ENCODE measurements at regions not wholly inside any gene's neighbourhood (a gene's known extent, or its start where the extent isn't known, plus 50 kb on each side); places are given as distances from the start of the nearest gene placed in this dataset.

- peak overlapping the region; percentile 23 for H3K4me2 ChIP-seq (ENCODE audit: low read length)
- H3K27ac ChIP-seq (ENCODE audit: low read length): no peak overlapping the region
- H3K4me3 ChIP-seq (ENCODE audit: low read length): peak overlapping the region; percentile 1; the same call in 1 of the 2 replicates
- H3K79me2 ChIP-seq (ENCODE audit: low read length): no peaks in the 10 kb centered on the region
- no peaks in the 10 kb centered on the region for H3K36me3 ChIP-seq (replicated peaks; ENCODE audit: low read depth, low read length)
- H3K9me3 ChIP-seq (ENCODE audit: insufficient read depth, low read length): no peaks in the 10 kb centered on the region
- peaks cover 25% of the 10 kb centered on the region for H3K27me3 ChIP-seq (ENCODE audit: low read depth, low read length)
- no peak overlapping the region for H3K9ac ChIP-seq (ENCODE audit: low read length)
- H4K20me1 ChIP-seq (ENCODE audit: insufficient read depth, low read length): no peaks in the 10 kb centered on the region
- peaks cover 28% of the 10 kb centered on the region for H3K4me1 ChIP-seq (ENCODE audit: low read length)
- H2AFZ ChIP-seq (ENCODE audit: low read depth, low read length): no peak overlapping the region
- TF ChIP-seq EZH2phosphoT487 (IDR thresholded peaks at IDR 0.05; ENCODE audit: low read depth): no peak
- peak; percentile 22; the same call in 1 of the 2 replicates for TF ChIP-seq CTCF (IDR thresholded peaks at IDR 0.05; ENCODE audit: low read depth, low read length)
Observed at GRCh38 chr12:66066137-66066928, 64.2 kb downstream of the LLPH start.

- H3K4me1 ChIP-seq (ENCODE audit: low read length): peaks cover 25% of the 10 kb centered on the region
- H3K9ac ChIP-seq (ENCODE audit: low read length): no peak overlapping the region; the same call in 1 of the 2 replicates
Observed at GRCh38 chr12:66065641-66066136, 64.9 kb downstream of the LLPH start.

GRCh38 chr12:66065150-66065549 lies 65.4 kb downstream of the LLPH start:
- no peaks in the 10 kb centered on the region for H3K79me2 ChIP-seq (ENCODE audit: low read length)
- H2AFZ ChIP-seq (ENCODE audit: low read depth, low read length): no peak overlapping the region
- H3K36me3 ChIP-seq (replicated peaks; ENCODE audit: low read depth, low read length): no peaks in the 10 kb centered on the region
- H3K9me3 ChIP-seq (ENCODE audit: insufficient read depth, low read length): no peaks in the 10 kb centered on the region
- H3K27ac ChIP-seq (ENCODE audit: low read length): no peak overlapping the region
- H3K4me3 ChIP-seq (ENCODE audit: low read length): no peak overlapping the region
- H3K4me2 ChIP-seq (ENCODE audit: low read length): no peak overlapping the region
- H3K27me3 ChIP-seq (ENCODE audit: low read depth, low read length): peaks cover 30% of the 10 kb centered on the region
- peaks cover 30% of the 10 kb centered on the region for H3K4me1 ChIP-seq (ENCODE audit: low read length)
- no peak overlapping the region; the same call in 1 of the 2 replicates for H3K9ac ChIP-seq (ENCODE audit: low read length)
- no peaks in the 10 kb centered on the region for H4K20me1 ChIP-seq (ENCODE audit: insufficient read depth, low read length)
- no peak for TF ChIP-seq EZH2phosphoT487 (IDR thresholded peaks at IDR 0.05; ENCODE audit: low read depth)
- TF ChIP-seq CTCF (IDR thresholded peaks at IDR 0.05; ENCODE audit: low read depth, low read length): no peak

More at GRCh38 chr12:66065641-66066136, 64.9 kb downstream of the LLPH start:
- Histone ChIP-seq H3K27ac (ENCODE audit: low read length) (no peak overlapping the region), H3K79me2 (ENCODE audit: low read length) (no peaks in the 10 kb centered on the region), H3K36me3 (replicated peaks; ENCODE audit: low read depth, low read length) (no peaks in the 10 kb centered on the region), H3K4me3 (ENCODE audit: low read length) (no peak overlapping the region), H3K27me3 (ENCODE audit: low read depth, low read length) (peaks cover 26% of the 10 kb centered on the region), H2AFZ (ENCODE audit: low read depth, low read length) (no peak overlapping the region), H4K20me1 (ENCODE audit: insufficient read depth, low read length) (no peaks in the 10 kb centered on the region), H3K4me2 (ENCODE audit: low read length) (peak overlapping the region; percentile 23; the same call in 1 of the 2 replicates), H3K9me3 (ENCODE audit: insufficient read depth, low read length) (no peaks in the 10 kb centered on the region)
- TF ChIP-seq CTCF (IDR thresholded peaks at IDR 0.05; ENCODE audit: low read depth, low read length) (no peak), EZH2phosphoT487 (IDR thresholded peaks at IDR 0.05; ENCODE audit: low read depth) (no peak)

GRCh38 chr12:66063916-66064315 lies 66.6 kb downstream of the LLPH start:
- no peaks in the 10 kb centered on the region for H3K79me2 ChIP-seq (ENCODE audit: low read length)
- H3K9me3 ChIP-seq (ENCODE audit: insufficient read depth, low read length): no peaks in the 10 kb centered on the region
- H3K9ac ChIP-seq (ENCODE audit: low read length): no peak overlapping the region
- H4K20me1 ChIP-seq (ENCODE audit: insufficient read depth, low read length): no peaks in the 10 kb centered on the region
- peaks cover 30% of the 10 kb centered on the region for H3K27me3 ChIP-seq (ENCODE audit: low read depth, low read length)
- H3K4me3 ChIP-seq (ENCODE audit: low read length): no peak overlapping the region
- TF ChIP-seq EZH2phosphoT487 (IDR thresholded peaks at IDR 0.05; ENCODE audit: low read depth) (no peak), CTCF (IDR thresholded peaks at IDR 0.05; ENCODE audit: low read depth, low read length) (no peak)
- no peaks in the 10 kb centered on the region for H3K36me3 ChIP-seq (replicated peaks; ENCODE audit: low read depth, low read length)
- H3K4me2 ChIP-seq (ENCODE audit: low read length): no peak overlapping the region
- H3K4me1 ChIP-seq (ENCODE audit: low read length): peaks cover 43% of the 10 kb centered on the region
- H2AFZ ChIP-seq (ENCODE audit: low read depth, low read length): no peak overlapping the region
- no peak overlapping the region for H3K27ac ChIP-seq (ENCODE audit: low read length)
